Subcutaneous abdominal adipose tissue (tissue), 5 donors: ENCODE measurements at regions not wholly inside any gene's neighbourhood (a gene's known extent, or its start where the extent isn't known, plus 50 kb on each side); places are given as distances from the start of the nearest gene placed in this dataset.
"Not testable (repeated sequence)": the region's sequence is repeated elsewhere in the genome, so short reads cannot be mapped to it uniquely, and the experiment has no call there.

Source experiments
- H3K27ac ChIP-seq: one replicate; pipeline ENCODE4 v1.7.0; 2013; ENCODE audit warnings: low read depth, mild to moderate bottlenecking, inconsistent platforms, low read length, moderate library complexity
- H3K27me3 ChIP-seq, 5 donors: one replicate each; pipeline ENCODE4 v1.7.0; 2013; ENCODE audit warnings: low read length in 5 of 5, inconsistent platforms in 1 of 5; ENCODE audit not compliant: control insufficient read depth in 5 of 5, insufficient read depth in 4 of 5
- H3K36me3 ChIP-seq, 5 donors: one replicate each; pipeline ENCODE4 v1.7.0; 2013; ENCODE audit warnings: low read length in 5 of 5; ENCODE audit not compliant: control insufficient read depth in 5 of 5, insufficient read depth in 5 of 5
- H3K4me1 ChIP-seq, 5 donors: one replicate each; pipeline ENCODE4 v1.7.0; 2013; ENCODE audit warnings: low read length in 5 of 5, mild to moderate bottlenecking in 3 of 5, moderate library complexity in 1 of 5; ENCODE audit not compliant: control insufficient read depth in 5 of 5, insufficient read depth in 5 of 5
- H3K4me3 ChIP-seq, 5 donors: one replicate each; pipeline ENCODE4 v1.7.0; 2013; ENCODE audit warnings: low read length in 5 of 5, low read depth in 1 of 5
- H3K9ac ChIP-seq, 5 donors: one replicate each; pipeline ENCODE4 v1.7.0; 2013; ENCODE audit warnings: low read length in 5 of 5, mild to moderate bottlenecking in 4 of 5, moderate library complexity in 3 of 5
- H3K9me3 ChIP-seq, 5 donors: one replicate each; pipeline ENCODE4 v1.7.0; 2013; ENCODE audit warnings: low read length in 5 of 5; ENCODE audit not compliant: control insufficient read depth in 5 of 5
- donor health status: healthy.
- donor health status: healthy.
- donor health status: healthy.
- donor health status: healthy.
- donor health status: healthy.

DNA sequence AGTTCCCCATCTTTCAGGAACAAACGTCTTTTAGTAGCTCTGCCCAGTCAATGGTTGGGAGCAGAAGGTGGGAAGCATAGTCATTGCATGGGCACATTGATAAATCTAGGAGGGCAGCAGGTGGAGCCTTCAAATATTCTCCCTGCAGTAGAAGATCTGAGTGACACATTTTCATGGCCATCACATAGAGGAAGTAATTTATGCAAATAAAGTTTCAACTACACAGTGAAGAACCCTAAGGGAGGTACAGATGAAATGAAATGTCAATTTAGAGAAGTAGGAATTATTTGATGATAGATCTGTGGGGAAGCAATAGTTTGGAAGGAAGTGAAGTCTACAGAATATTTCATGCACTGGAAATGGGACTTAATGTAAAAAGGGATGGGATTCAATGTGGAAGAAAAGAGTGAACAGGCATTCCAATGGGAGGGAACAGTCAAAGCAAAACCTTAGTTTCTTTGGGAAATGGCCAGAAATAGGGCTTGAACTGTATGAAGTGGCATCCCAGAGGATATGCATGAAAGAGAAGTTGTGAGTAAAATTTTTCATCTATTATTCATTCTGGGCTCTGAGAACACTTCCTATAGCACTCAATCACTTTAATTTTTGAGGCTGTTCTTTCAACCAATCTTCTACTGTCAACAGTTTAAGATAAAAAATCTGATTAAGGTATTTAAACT lies 256.2 kb upstream of the LUZP2 start:
- Histone ChIP-seq H3K4me3 (no peak overlapping the region), H3K9ac (no peak overlapping the region), H3K9me3 (no peaks in the 10 kb centered on the region), H3K4me1 (no peaks in the 10 kb centered on the region), H3K36me3 (no peaks in the 10 kb centered on the region), H3K27ac (no peak overlapping the region), H3K27me3 (no peaks in the 10 kb centered on the region)

DNA sequence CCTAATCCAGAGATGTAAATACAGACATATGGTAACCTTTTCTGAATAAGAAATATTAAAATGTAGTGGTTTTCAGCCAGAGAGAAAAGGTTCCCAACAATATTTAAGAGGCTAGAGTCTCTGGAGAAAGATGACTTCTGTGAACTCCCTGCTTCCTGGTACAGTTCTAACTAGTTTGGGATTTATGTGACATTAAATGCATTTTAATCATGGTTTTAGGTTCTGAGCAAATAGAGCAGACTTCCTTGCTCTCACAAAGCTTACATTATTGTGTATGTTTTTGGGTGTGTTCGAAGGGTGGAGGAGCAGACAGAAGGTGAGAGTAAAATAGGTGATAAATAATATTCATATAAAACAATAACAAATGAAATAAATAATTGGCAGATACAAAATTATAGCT lies 250.1 kb upstream of the LUZP2 start:
- no peak overlapping the region for H3K27ac ChIP-seq
- H3K9ac ChIP-seq, result no peak overlapping the region
- H3K9me3 ChIP-seq, result no peaks in the 10 kb centered on the region
- H3K27me3 ChIP-seq, result no peaks in the 10 kb centered on the region
- no peaks in the 10 kb centered on the region for H3K4me1 ChIP-seq
- no peak overlapping the region for H3K4me3 ChIP-seq
- H3K36me3 ChIP-seq, result no peaks in the 10 kb centered on the region

DNA sequence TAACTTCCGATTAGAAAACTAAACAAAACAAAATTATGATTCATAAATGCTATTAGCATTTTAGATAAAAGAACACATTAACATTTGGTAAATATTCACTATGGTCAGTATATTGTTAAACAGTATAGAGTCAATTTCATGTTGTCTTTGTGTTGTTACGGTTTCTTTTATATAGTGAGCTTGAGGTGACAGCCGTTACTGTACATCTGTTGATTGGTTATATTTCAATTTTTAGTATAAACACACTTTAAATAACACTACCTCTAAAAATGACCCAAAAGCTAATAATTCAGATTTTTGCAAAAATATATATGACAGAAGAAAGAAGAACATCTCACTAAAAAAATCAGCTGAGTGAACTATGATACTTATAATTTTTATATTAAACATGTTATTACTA lies 249.0 kb upstream of the LUZP2 start:
- H3K4me3 ChIP-seq, result no peak overlapping the region
- H3K36me3 ChIP-seq, result no peaks in the 10 kb centered on the region
- no peak overlapping the region for H3K27ac ChIP-seq
- H3K27me3 ChIP-seq, result no peaks in the 10 kb centered on the region
- no peak overlapping the region for H3K9ac ChIP-seq
- no peaks in the 10 kb centered on the region for H3K4me1 ChIP-seq
- no peaks in the 10 kb centered on the region for H3K9me3 ChIP-seq

DNA sequence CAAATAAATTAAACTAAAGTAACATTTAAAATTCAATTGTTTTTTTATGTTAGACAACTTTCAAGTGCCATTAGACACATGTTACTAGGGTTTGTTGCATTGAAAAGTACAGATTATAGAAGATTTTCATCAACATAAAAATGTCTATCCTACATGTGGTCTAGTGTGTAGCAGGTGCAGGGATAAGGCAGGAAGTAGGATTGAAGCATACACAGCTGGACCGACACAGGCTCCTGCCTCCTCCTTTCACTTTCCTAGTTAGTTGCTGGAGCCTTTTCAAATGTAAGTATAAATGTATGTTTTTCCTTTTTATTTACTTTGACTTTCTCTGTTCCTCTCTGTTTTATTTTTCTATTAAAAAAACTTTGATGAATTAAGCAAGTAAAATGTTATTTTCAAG lies 246.9 kb upstream of the LUZP2 start:
- no peaks in the 10 kb centered on the region for H3K27me3 ChIP-seq
- H3K9me3 ChIP-seq, result no peaks in the 10 kb centered on the region
- no peaks in the 10 kb centered on the region for H3K36me3 ChIP-seq
- H3K27ac ChIP-seq, result no peak overlapping the region
- no peak overlapping the region for H3K9ac ChIP-seq
- H3K4me3 ChIP-seq, result no peak overlapping the region
- no peaks in the 10 kb centered on the region for H3K4me1 ChIP-seq

GRCh38 chr11:24253237-24253760 lies 243.6 kb upstream of the LUZP2 start:
- Histone ChIP-seq H3K9me3 (no peaks in the 10 kb centered on the region), H3K9ac (no peak overlapping the region), H3K27me3 (no peaks in the 10 kb centered on the region), H3K27ac (no peak overlapping the region), H3K36me3 (no peaks in the 10 kb centered on the region), H3K4me3 (no peak overlapping the region), H3K4me1 (no peaks in the 10 kb centered on the region)

- Histone ChIP-seq H3K9ac (no peak overlapping the region), H3K4me1 (no peaks in the 10 kb centered on the region), H3K27ac (no peak overlapping the region), H3K27me3 (no peaks in the 10 kb centered on the region), H3K36me3 (no peaks in the 10 kb centered on the region), H3K4me3 (no peak overlapping the region), H3K9me3 (no peaks in the 10 kb centered on the region)
Measured at GRCh38 chr11:24264868-24265267, 232.0 kb upstream of the LUZP2 start.

GRCh38 chr11:24267014-24267413 lies 229.8 kb upstream of the LUZP2 start:
- Histone ChIP-seq H3K4me3 (no peak overlapping the region), H3K4me1 (no peaks in the 10 kb centered on the region), H3K9me3 (no peaks in the 10 kb centered on the region), H3K9ac (no peak overlapping the region), H3K27ac (no peak overlapping the region), H3K36me3 (no peaks in the 10 kb centered on the region), H3K27me3 (no peaks in the 10 kb centered on the region)

DNA sequence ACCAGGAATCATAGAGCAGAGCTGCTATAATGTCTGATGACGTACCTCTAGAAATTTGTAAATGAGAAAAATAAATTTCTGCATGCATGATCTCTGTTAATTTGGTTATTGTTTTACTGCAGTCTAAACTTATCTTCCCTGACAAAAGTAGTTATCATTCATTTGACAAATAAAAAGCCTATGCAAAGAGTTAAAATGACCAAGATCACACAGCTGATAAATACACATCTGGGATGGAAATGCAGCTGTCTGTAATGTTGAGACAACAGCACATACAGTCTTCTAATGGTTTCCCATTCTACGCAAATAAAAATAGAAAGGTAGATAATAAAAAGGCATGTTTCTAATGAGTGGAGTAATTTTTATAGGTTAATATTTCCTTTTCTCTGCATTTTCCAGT lies 225.1 kb upstream of the LUZP2 start:
- H3K27ac ChIP-seq, result no peak overlapping the region
- H3K4me3 ChIP-seq, result no peak overlapping the region
- no peaks in the 10 kb centered on the region for H3K36me3 ChIP-seq
- no peaks in the 10 kb centered on the region for H3K4me1 ChIP-seq
- no peak overlapping the region for H3K9ac ChIP-seq
- H3K9me3 ChIP-seq, result no peaks in the 10 kb centered on the region
- H3K27me3 ChIP-seq, result no peaks in the 10 kb centered on the region

GRCh38 chr11:24274214-24274781 lies 222.6 kb upstream of the LUZP2 start:
- H3K27me3 ChIP-seq, H3K4me1 ChIP-seq, H3K4me3 ChIP-seq, H3K27ac ChIP-seq, H3K36me3 ChIP-seq, H3K9me3 ChIP-seq, H3K9ac ChIP-seq: not testable (repeated sequence)

DNA sequence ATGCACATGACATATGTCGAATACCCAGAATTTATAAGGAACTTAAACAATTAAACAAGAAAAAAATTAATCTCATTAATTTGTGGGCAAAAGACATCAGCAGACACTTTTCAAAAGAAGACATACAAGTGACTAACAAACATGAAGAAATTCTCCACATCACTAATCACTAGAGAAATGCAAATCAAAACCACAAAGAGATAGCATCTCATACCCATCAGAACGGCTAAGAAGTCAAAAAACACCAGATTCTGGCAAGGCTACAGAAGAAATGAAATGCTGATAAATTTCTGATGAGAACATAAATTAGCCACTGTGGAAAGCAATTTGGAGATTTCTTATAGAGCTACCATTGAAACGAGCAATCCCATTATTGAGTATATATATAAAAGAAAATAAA lies 210.6 kb upstream of the LUZP2 start:
- Histone ChIP-seq H3K36me3 (no peaks in the 10 kb centered on the region), H3K27me3 (no peaks in the 10 kb centered on the region), H3K9me3 (peaks cover 0 to 4% (median 0%) of the 10 kb centered on the region in 5 donors), H3K27ac (no peak overlapping the region), H3K4me3 (no peak overlapping the region), H3K9ac (no peak overlapping the region), H3K4me1 (no peaks in the 10 kb centered on the region)
